ENCODE measurements at regions not wholly inside any gene's neighbourhood (a gene's known extent, or its start where the extent isn't known, plus 50 kb on each side); places are given as distances from the start of the nearest gene placed in this dataset.

- DNase-seq, result no peak
Observed at GRCh38 chr4:166386491-166387360, 513.7 kb downstream of the TLL1 start.

GRCh38 chr4:166391501-166391900 lies 518.5 kb downstream of the TLL1 start:
- no peak for DNase-seq

GRCh38 chr4:166399021-166399420 lies 526.0 kb downstream of the TLL1 start:
- no peak for DNase-seq

- DNase-seq, result no peak
Observed at GRCh38 chr4:166400270-166400894, 527.3 kb downstream of the TLL1 start.

GRCh38 chr4:166413356-166413755 lies 540.3 kb downstream of the TLL1 start:
- no peak for DNase-seq

GRCh38 chr4:166414431-166414830 lies 541.4 kb downstream of the TLL1 start:
- DNase-seq, result no peak

GRCh38 chr4:166415749-166416148 lies 542.7 kb downstream of the TLL1 start:
- no peak for DNase-seq

- no peak for DNase-seq
Observed at GRCh38 chr4:166421556-166422156, 548.6 kb downstream of the TLL1 start.

GRCh38 chr4:166422475-166422874 lies 549.4 kb downstream of the TLL1 start:
- no peak for DNase-seq

GRCh38 chr4:166426300-166426863 lies 553.3 kb downstream of the TLL1 start:
- DNase-seq, result no peak

- no peak for DNase-seq
Observed at GRCh38 chr4:166432125-166432524, 559.1 kb downstream of the TLL1 start.

GRCh38 chr4:166432842-166433241 lies 559.8 kb downstream of the TLL1 start:
- no peak for DNase-seq

- no peak for DNase-seq
Observed at GRCh38 chr4:166435449-166435848, 562.4 kb downstream of the TLL1 start.

GRCh38 chr4:166458756-166459155 lies 585.7 kb downstream of the TLL1 start:
- DNase-seq, result no peak

GRCh38 chr4:166459621-166460020 lies 586.6 kb downstream of the TLL1 start:
- DNase-seq, result no peak

GRCh38 chr4:166460769-166461550 lies 587.9 kb downstream of the TLL1 start:
- no peak for DNase-seq

GRCh38 chr4:166481055-166481454 lies 608.0 kb downstream of the TLL1 start:
- no peak for DNase-seq

GRCh38 chr4:166481739-166482138 lies 608.7 kb downstream of the TLL1 start:
- no peak for DNase-seq

- DNase-seq, result no peak
Observed at GRCh38 chr4:166482758-166483157, 609.7 kb downstream of the TLL1 start.

GRCh38 chr4:166491635-166492034 lies 618.6 kb downstream of the TLL1 start:
- no peak for DNase-seq

GRCh38 chr4:166493924-166494345 lies 620.9 kb downstream of the TLL1 start:
- DNase-seq, result no peak

GRCh38 chr4:166498546-166498945 lies 625.5 kb downstream of the TLL1 start:
- DNase-seq, result no peak

- peak; percentile 5 for DNase-seq
Observed at GRCh38 chr4:166499820-166500219, 626.8 kb downstream of the TLL1 start.

Data from suppressor macrophage treated with lipopolysaccharide for 4 hours (primary cell).